WERI-Rb-1 (cell line): ENCODE measurements at regions not wholly inside any gene's neighbourhood (a gene's known extent, or its start where the extent isn't known, plus 50 kb on each side); places are given as distances from the start of the nearest gene placed in this dataset.
"Not testable (repeated sequence)": the region's sequence is repeated elsewhere in the genome, so short reads cannot be mapped to it uniquely, and the experiment has no call there.

Experiments used
- DNase-seq: peaks from one replicate; pipeline ENCODE4 v3.0.0-alpha.2; 2020
- H3K27ac ChIP-seq: fragments of 250-450 bp; sonication (Bioruptor Pico); 2 replicates; pipeline ENCODE4 v1.5.1; 2020; ENCODE audit warnings: mild to moderate bottlenecking, moderate library complexity
- H3K27me3 ChIP-seq: fragments of 250-450 bp; sonication (Bioruptor Pico); 2 replicates; pipeline ENCODE4 v1.5.1; 2021; ENCODE audit warnings: mild to moderate bottlenecking, low read depth, moderate library complexity; ENCODE audit not compliant: insufficient read depth, severe bottlenecking
- H3K36me3 ChIP-seq: fragments of 250-450 bp; sonication (Bioruptor Pico); 2 replicates; pipeline ENCODE4 v1.5.1; 2020; ENCODE audit warnings: mild to moderate bottlenecking, moderate library complexity
- H3K4me3 ChIP-seq: 2 replicates; pipeline ENCODE4 v1.5.1; 2011; ENCODE audit warnings: low read depth, mild to moderate bottlenecking, control low read depth, low read length
- H3K9me3 ChIP-seq: fragments of 250-450 bp; sonication (Bioruptor Pico); 2 replicates; pipeline ENCODE4 v1.5.1; 2021; ENCODE audit warnings: mild to moderate bottlenecking, moderate library complexity; ENCODE audit not compliant: severe bottlenecking
- CTCF ChIP-seq: IDR thresholded peaks from 2 replicates; pipeline ENCODE4 v1.5.1; 2011; ENCODE audit warnings: low read depth, mild to moderate bottlenecking, control low read depth, inconsistent platforms, low read length

DNA sequence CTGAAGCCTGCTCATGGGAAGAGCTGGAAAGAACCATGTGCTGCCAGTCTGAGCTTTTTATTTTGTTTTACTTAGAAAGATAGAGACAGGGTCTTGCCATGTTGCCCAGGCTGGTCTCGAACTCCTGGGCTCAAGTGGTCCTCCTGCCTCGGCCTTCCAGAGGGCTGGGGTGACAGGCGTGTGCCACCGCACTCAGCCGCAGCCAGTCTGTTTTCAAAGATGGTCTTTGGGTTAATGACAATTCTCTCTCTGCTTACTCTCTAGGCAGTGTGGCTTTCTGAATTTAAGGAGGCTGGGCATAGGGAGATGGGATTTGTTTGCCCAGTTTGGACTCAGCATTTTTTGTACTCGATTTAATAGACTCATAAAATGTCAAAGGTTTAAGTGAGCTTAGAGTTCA, 1357.9 kb downstream of the CDH12 start:
- not testable (repeated sequence) for DNase-seq

DNA sequence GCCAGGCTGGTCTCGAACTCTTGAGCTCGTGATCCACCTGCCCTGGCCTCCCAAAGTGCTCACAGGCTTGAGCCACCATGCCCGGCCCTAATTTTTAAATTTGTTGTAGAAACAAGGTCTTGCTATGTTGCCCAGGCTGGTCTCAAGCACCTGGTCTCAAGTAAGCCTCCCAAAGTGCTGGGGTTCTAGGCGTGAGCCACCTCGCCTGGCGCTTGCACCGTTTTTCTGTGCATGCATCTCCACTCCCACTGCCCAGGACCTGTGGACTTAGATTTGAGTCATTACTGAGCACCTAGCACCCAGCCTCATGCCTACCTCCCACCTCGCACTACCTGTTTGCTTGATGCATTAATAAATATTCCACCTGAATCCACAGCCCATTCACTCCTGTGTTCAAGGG, 1359.1 kb downstream of the CDH12 start:
- not testable (repeated sequence) for H3K4me3 ChIP-seq, H3K27ac ChIP-seq

More for the DNA sequence above, 1357.9 kb downstream of the CDH12 start:
- H3K27me3 ChIP-seq, H3K36me3 ChIP-seq, H3K9me3 ChIP-seq, H3K4me3 ChIP-seq: not testable (repeated sequence)
- H3K27ac ChIP-seq: peak overlapping the region; percentile 40; the same call in 1 of the 2 replicates

DNA sequence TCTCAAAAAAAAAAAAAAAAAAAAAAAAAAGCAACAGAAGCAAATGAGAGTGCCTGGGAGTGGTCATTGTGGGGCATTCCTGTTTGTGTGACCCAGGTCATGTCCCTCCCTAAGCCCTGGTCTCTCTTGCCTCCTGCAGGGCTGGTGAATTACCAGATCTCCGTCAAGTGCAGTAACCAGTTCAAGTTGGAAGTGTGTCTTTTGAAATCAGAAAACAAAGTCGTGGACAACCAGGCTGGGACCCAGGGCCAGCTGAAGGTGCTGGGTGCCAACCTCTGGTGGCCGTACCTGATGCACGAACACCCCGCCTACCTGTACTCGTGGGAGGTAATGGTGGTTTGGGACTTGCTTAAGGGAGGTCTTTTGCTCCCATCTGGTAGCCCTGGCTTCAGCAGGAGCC, 1362.0 kb downstream of the CDH12 start:
- H3K27me3 ChIP-seq, H3K4me3 ChIP-seq, H3K9me3 ChIP-seq, DNase-seq, H3K27ac ChIP-seq, H3K36me3 ChIP-seq: not testable (repeated sequence)

More for the DNA sequence above, 1359.1 kb downstream of the CDH12 start:
- not testable (repeated sequence) for H3K27me3 ChIP-seq, H3K9me3 ChIP-seq, DNase-seq, H3K36me3 ChIP-seq

- not testable (repeated sequence) for H3K27ac ChIP-seq, H3K27me3 ChIP-seq, H3K9me3 ChIP-seq, DNase-seq, H3K36me3 ChIP-seq, H3K4me3 ChIP-seq
Observed at GRCh38 chr5:21488828-21489227, 1364.3 kb downstream of the CDH12 start.

DNA sequence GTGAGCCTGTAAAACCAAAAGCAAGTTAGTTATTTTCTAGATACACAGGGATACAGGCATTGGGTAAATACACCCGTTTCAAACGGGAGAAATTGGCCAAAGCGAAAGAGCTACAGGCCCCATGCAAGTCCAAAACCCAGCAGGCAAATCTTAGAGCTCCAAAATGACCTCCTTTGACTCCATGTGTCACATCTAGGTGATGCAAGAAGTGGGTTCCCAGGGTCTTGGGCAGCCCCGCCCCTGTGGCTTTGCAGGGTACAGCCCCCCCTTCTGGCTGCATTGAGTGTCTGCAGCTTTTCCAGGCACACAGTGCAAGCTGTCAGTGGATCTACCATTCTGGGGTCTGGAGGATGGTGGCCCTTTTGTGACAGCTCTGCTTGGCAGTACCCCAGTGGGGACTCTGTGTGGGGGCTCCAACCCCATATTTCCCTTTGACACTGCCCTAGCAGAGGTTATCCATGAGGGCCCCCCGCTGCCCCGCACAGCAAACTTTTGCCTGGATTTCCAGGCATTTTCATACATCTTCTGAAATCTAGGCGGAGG, 1367.6 kb downstream of the CDH12 start:
- not testable (repeated sequence) for H3K36me3 ChIP-seq, H3K27ac ChIP-seq, H3K9me3 ChIP-seq, H3K4me3 ChIP-seq, H3K27me3 ChIP-seq
- peak; percentile 55 for TF ChIP-seq CTCF
- peak; percentile 80 for DNase-seq

GRCh38 chr5:21484498-21484889, 1368.7 kb downstream of the CDH12 start:
- H3K27me3 ChIP-seq, H3K27ac ChIP-seq, H3K9me3 ChIP-seq, H3K4me3 ChIP-seq, H3K36me3 ChIP-seq, DNase-seq: not testable (repeated sequence)

GRCh38 chr5:21483790-21484497, 1369.2 kb downstream of the CDH12 start:
- not testable (repeated sequence) for DNase-seq, H3K27me3 ChIP-seq, H3K9me3 ChIP-seq, H3K27ac ChIP-seq, H3K4me3 ChIP-seq, H3K36me3 ChIP-seq

DNA sequence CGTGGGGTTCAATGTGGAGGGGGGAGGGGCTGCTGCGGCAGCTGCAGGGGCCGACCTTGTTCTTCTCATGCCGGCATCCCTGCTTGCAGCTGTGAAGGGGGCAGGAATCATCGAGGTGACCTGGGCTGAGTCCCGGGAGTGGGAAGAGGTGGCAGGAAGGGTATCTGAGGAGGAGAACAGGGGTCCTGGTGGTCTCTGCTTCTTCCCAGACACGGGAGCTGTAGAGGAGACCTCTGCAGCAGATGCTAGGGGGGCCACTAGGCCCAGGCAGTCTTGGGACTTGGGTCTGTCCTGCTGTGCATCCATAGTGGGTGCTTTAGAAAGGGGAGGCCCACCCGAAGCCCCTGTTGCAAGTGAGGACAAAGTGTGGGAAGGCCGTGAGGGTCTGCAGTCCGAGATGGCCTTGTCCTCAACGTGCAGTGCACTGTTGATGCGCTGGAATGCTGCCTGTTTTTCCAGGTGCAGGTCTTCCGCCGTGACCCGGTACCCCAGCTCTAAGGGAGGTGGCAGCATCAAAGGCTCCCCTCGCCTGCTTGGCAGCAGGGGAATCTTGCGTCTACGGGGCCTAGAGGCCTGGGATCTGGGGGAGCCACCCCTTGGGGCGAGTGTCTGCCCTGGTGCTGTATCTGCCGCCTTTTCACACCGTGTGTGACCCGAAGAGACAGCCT, 1370.0 kb downstream of the CDH12 start:
- not testable (repeated sequence) for H3K36me3 ChIP-seq, H3K27ac ChIP-seq, H3K4me3 ChIP-seq, H3K27me3 ChIP-seq, H3K9me3 ChIP-seq, DNase-seq

DNA sequence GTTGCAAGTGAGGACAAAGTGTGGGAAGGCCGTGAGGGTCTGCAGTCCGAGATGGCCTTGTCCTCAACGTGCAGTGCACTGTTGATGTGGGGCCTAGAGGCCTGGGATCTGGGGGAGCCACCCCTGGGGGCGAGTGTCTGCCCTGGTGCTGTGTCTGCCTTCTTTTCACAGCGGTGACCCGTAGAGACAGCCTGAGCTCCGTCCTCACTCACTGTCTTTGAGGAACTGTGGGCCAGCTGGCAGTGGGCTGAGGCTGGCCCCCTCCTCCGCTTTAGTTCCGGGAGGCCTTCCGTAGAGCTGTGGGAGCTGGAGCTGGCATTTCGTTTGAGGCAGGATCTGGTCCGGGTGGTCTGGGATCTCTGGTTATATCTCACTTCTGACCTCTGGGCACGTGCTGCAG, 1370.6 kb downstream of the CDH12 start:
- peak; percentile 73 for DNase-seq
- not testable (repeated sequence) for H3K36me3 ChIP-seq, H3K27me3 ChIP-seq, H3K27ac ChIP-seq, H3K4me3 ChIP-seq, H3K9me3 ChIP-seq

DNA sequence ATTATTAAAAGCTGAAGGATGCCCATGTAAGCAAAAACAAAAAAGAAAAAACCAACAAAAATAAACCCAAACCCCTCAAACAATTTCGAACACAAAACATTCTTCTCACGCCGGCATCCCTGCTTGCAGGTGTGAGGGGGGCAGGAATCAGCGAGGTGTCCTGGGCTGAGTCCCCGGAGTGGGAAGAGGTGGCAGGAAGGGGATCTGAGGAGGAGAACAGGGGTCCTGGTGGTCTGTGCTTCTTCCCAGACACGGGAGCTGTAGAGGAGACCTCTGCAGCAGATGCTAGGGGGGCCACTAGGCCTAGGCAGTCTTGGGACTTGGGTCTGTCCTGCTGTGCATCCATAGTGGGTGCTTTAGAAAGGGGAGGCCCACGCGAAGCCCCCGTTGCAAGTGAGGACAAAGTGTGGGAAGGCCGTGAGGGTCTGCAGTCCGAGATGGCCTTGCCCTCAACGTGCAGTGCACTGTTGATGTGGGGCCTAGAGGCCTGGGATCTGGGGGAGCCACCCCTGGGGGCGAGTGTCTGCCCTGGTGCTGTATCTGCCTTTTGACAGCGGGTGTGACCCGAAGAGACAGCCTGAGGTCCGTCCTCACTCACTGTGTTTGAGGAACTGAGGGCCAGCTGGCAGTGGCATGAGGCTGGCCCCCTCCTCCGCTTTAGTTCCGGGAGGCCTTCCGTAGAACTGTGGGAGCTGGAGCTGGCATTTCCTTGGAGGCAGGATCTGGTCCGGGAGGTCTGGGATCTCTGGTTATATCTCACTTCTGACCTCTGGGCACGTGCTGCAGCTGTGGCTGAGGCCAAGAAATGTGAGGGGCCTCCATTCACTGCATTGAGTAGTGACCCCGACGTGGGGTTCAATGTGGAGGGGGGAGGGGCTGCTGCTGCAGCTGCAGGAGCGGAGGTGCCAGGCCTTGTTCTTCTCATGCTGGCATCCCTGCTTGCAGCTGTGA, 1371.5 kb downstream of the CDH12 start:
- H3K4me3 ChIP-seq, H3K9me3 ChIP-seq: not testable (repeated sequence)

GRCh38 chr5:21480054-21480453, 1373.1 kb downstream of the CDH12 start:
- H3K27me3 ChIP-seq, H3K27ac ChIP-seq, DNase-seq, H3K36me3 ChIP-seq, H3K9me3 ChIP-seq, H3K4me3 ChIP-seq: not testable (repeated sequence)

More for the DNA sequence above, 1371.5 kb downstream of the CDH12 start:
- peak overlapping the region; percentile 29; the same call in 1 of the 2 replicates for H3K27ac ChIP-seq
- not testable (repeated sequence) for H3K27me3 ChIP-seq, H3K36me3 ChIP-seq
- DNase-seq: peak; percentile 43

DNA sequence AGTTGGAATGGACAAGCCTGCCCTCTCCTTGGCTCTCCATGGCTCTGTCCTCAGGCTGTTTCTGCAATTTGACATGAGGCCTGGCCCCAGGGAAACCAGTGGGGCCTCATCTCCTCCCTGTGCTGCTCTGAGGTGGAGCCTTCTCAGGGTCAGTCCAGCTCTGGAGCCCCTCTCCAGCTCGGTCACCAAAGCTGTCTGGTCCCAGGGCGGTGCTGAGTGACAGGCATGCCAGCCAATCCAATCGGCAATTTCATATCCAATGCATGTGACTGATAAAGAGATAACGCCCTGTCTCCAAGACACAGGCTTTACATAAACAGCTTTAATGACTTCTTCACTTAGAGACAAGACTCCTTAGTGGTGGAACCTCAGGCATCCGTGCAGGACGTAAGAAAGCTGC, 1379.2 kb downstream of the CDH12 start:
- not testable (repeated sequence) for H3K36me3 ChIP-seq, H3K27me3 ChIP-seq, DNase-seq, H3K9me3 ChIP-seq, H3K27ac ChIP-seq, H3K4me3 ChIP-seq

- H3K4me3 ChIP-seq, DNase-seq, H3K27ac ChIP-seq, H3K9me3 ChIP-seq, H3K27me3 ChIP-seq, H3K36me3 ChIP-seq: not testable (repeated sequence)
Observed at GRCh38 chr5:21473436-21473835, 1379.7 kb downstream of the CDH12 start.
